Chondrocyte (in vitro differentiated cells): ENCODE measurements at regions not wholly inside any gene's neighbourhood (a gene's known extent, or its start where the extent isn't known, plus 50 kb on each side); places are given as distances from the start of the nearest gene placed in this dataset.

Experiments used
- DNase-seq: peaks from one replicate; pipeline ENCODE4 v3.0.0; 2021; ENCODE audit warnings: mixed read lengths, low spot score
- H3K27ac Mint-ChIP-seq: one replicate; pipeline ENCODE4 v1.8.0; 2021; ENCODE audit warnings: mild to moderate bottlenecking, moderate library complexity, mixed read lengths; ENCODE audit not compliant: unreplicated experiment
- H3K27me3 Mint-ChIP-seq: 2 replicates; pipeline ENCODE4 v1.8.0; 2021; ENCODE audit warnings: low read depth, mixed read lengths
- H3K36me3 Mint-ChIP-seq: 2 replicates; pipeline ENCODE4 v1.8.0; 2021; ENCODE audit warnings: low read depth, mixed read lengths
- H3K4me1 Mint-ChIP-seq: 2 replicates; pipeline ENCODE4 v1.8.0; 2021; ENCODE audit warnings: low read depth, mild to moderate bottlenecking, mixed read lengths
- H3K4me3 Mint-ChIP-seq: one replicate; pipeline ENCODE4 v1.8.0; 2021; ENCODE audit warnings: mild to moderate bottlenecking, moderate library complexity, mixed read lengths; ENCODE audit not compliant: unreplicated experiment
- H3K9me3 Mint-ChIP-seq: 2 replicates; pipeline ENCODE4 v1.8.0; 2021; ENCODE audit warnings: low read depth, mixed read lengths
- TF ChIP-seq, protein P1 (sequence below): fragments of 200-600 bp; sonication (generic); IDR thresholded peaks from 2 replicates; pipeline ENCODE4 v1.5.0; 2021; ENCODE audit warnings: antibody characterized with exemption, mild to moderate bottlenecking, moderate library complexity

DNA sequence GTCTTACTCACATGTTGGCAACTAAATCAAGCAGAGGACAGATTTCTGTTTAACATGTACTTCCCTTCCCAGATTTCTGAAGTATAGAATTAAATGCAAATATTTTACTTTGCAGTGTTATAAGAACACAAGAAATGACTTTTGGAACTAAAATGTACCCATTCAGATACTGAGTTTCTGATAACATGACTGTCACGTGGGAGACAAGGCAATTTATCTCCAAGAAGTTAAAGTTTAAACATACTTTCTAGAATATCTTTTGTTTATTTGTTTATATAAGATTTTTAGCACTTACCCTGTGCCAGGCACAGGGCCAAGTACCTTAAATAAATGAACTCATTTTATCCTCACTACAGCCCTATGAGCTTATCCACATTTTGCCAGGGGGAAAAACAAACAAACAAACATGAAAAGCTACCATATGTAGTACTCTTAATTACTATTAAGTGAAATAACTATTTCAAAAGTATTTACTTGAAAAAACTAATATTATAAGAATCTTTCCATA lies 807.1 kb upstream of the KCND2 start:
- Mint-ChIP-seq H3K9me3 (no peaks in the 10 kb centered on the region), H3K36me3 (no peaks in the 10 kb centered on the region), H3K4me1 (no peaks in the 10 kb centered on the region), H3K4me3 (no peak overlapping the region), H3K27me3 (peaks cover 16% of the 10 kb centered on the region), H3K27ac (no peak overlapping the region)
- no peak for DNase-seq
- TF ChIP-seq, protein P1, sequence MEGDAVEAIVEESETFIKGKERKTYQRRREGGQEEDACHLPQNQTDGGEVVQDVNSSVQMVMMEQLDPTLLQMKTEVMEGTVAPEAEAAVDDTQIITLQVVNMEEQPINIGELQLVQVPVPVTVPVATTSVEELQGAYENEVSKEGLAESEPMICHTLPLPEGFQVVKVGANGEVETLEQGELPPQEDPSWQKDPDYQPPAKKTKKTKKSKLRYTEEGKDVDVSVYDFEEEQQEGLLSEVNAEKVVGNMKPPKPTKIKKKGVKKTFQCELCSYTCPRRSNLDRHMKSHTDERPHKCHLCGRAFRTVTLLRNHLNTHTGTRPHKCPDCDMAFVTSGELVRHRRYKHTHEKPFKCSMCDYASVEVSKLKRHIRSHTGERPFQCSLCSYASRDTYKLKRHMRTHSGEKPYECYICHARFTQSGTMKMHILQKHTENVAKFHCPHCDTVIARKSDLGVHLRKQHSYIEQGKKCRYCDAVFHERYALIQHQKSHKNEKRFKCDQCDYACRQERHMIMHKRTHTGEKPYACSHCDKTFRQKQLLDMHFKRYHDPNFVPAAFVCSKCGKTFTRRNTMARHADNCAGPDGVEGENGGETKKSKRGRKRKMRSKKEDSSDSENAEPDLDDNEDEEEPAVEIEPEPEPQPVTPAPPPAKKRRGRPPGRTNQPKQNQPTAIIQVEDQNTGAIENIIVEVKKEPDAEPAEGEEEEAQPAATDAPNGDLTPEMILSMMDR: no peak

DNA sequence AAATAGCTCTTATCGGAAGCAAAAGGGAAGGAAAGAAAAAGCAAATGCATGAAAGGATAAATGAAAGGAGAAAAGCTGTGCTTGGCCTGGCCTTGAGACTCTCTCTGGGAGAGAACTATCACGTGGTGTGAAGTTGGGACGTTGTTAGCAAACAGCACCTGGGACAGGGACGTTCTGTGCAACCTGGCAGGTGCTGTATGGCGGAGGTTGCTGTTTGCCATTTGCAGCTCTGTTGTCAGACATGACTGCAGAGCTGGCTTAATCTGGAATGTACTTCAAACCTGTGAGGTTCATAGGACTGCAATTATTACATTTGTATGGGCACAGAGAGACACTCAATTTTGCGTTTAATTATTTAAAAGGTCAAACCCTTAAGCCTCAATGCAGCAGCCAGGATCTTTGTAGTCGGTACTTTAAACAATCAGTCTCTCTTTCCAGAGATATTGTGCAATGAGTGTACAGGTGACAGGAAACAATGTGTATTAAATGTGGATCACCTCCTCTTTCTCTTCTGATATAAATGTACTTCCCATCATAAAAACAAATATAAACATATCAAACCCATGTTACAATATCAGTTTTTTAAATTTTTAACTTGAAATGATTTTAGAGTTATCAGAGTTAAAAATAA lies 800.5 kb upstream of the KCND2 start:
- no peaks in the 10 kb centered on the region for H3K9me3 Mint-ChIP-seq
- TF ChIP-seq, protein P1: no peak
- no peaks in the 10 kb centered on the region for H3K36me3 Mint-ChIP-seq
- DNase-seq: no peak
- no peaks in the 10 kb centered on the region for H3K4me1 Mint-ChIP-seq
- H3K27me3 Mint-ChIP-seq: peaks cover 9% of the 10 kb centered on the region
- no peak overlapping the region for H3K27ac Mint-ChIP-seq
- no peak overlapping the region for H3K4me3 Mint-ChIP-seq

DNA sequence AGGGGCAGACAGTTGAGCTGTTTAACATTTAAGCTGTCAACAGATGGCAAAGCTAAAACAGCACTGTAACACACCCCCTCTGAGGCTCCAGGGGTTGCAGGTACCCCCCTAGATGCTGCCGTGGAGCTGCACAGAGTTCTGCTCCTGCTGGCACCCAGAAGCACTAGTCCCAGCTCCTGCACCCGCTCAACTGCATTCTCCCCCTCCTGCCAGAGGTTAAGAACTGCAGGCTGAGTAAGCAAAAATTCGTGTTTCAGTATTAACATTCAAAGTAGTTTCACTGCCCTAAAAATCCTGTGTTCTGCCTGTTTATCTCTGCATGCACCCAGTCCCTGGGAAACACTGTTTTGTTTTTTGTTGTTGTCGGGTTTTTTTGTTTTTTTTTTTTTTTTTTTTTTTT lies 790.8 kb upstream of the KCND2 start:
- Mint-ChIP-seq H3K9me3 (peaks cover 4% of the 10 kb centered on the region), H3K36me3 (no peaks in the 10 kb centered on the region), H3K4me3 (no peak overlapping the region), H3K4me1 (no peaks in the 10 kb centered on the region), H3K27me3 (peaks cover 10% of the 10 kb centered on the region), H3K27ac (no peak overlapping the region)
- TF ChIP-seq, protein P1: peak; percentile 73
- DNase-seq: no peak

DNA sequence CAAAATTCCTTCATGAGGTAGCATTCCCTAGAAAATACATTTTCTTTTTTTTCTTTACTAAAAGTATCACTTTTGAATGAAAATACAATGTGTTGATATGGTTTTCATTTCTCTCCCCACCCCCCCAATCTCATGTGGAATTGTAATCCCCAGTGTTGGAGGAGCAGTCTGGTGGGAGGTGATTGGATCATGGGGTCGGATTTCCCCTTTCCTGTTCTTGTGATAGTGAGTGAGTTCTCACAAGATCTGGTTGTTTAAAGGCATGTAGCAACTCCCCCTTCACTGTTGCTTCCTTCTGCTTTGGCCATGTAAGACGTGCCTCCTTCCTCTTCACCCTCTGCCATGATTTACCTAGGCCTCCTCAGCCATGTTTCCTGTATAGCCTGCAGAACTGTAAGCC lies 790.3 kb upstream of the KCND2 start:
- Mint-ChIP-seq H3K36me3 (no peaks in the 10 kb centered on the region), H3K27me3 (peaks cover 10% of the 10 kb centered on the region), H3K27ac (no peak overlapping the region), H3K4me3 (no peak overlapping the region), H3K4me1 (no peaks in the 10 kb centered on the region), H3K9me3 (peaks cover 4% of the 10 kb centered on the region)
- TF ChIP-seq, protein P1: no peak
- DNase-seq: no peak

DNA sequence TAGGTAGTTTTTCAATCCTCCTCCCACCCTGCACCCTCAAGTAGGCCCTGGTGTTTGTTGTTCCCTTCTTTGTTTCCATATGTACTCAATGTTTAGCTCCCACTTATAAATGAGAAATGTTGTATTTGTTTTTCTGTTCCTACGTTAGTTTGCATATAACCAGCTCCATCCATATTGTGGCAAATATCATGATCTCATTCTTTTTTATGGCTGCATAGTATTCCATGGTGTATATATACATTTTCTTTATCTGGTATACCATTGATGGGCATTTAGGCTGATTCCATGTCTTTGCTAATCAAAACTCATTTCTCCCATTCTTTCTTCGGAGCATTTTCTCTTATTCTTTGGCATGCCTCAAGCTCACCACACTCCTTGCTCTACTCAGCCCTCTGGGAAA lies 789.6 kb upstream of the KCND2 start:
- Mint-ChIP-seq H3K9me3 (peaks cover 4% of the 10 kb centered on the region), H3K27me3 (peaks cover 10% of the 10 kb centered on the region)

More for the DNA sequence above, 789.6 kb upstream of the KCND2 start:
- no peak for DNase-seq
- TF ChIP-seq, protein P1: no peak
- Mint-ChIP-seq H3K36me3 (no peaks in the 10 kb centered on the region), H3K4me1 (no peaks in the 10 kb centered on the region), H3K27ac (no peak overlapping the region), H3K4me3 (no peak overlapping the region)
